ENCODE measurements at regions not wholly inside any gene's neighbourhood (a gene's known extent, or its start where the extent isn't known, plus 50 kb on each side); places are given as distances from the start of the nearest gene placed in this dataset.

DNA sequence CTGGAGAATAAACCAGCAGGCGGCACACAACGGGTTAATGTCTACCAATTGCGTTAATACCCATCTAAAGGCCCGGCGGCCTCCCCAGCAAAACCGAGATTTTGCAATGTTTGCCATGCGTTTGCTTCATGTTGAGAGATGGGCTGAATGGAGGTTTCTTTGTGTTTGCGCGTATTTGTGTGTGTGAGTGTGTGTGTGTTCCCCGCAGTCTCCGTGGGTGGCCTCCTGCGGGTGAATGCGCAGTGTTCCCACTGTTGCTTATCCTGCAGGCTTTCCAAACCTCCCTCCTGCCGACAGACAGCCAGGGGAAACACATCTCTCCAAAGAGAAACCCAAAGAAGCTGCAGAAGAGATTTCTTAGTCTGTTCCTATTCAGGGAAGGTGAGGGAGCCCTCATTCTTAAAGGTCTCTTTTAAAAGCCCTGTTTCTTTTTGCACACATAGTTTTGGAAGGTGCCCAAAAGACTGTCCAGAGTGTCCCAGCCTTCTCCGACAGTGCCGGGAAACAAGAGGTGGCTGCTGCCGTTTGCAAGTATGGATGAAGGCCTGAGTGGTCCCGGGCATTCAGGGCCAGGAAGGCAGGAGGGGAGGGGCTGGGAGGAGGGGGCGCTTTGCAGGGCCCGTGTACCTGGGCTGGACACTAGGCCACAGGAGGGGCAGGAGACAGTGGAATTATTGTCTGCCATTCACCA is 103.8 kb upstream of the ERCC6L2 start (continued):
- TF ChIP-seq ZNF337 (CRISPR knock-in tag; IDR thresholded peaks at IDR 0.05; ENCODE audit: borderline replicate concordance, low read depth): 0 out of 2 replicates have a peak, but pooled peaks have one; percentile 18
- no peak for TF ChIP-seq KAT2B (IDR thresholded peaks at IDR 0.05; ENCODE audit: borderline replicate concordance, low read depth, low read length)
- peak; percentile 45; the same call in 1 of the 2 replicates for TF ChIP-seq ZKSCAN8 (CRISPR knock-in tag; IDR thresholded peaks at IDR 0.05; ENCODE audit: borderline replicate concordance)
- no peak for TF ChIP-seq ZNF530 (CRISPR knock-in tag; IDR thresholded peaks at IDR 0.05; ENCODE audit: low read depth)
- TF ChIP-seq, protein P1, sequence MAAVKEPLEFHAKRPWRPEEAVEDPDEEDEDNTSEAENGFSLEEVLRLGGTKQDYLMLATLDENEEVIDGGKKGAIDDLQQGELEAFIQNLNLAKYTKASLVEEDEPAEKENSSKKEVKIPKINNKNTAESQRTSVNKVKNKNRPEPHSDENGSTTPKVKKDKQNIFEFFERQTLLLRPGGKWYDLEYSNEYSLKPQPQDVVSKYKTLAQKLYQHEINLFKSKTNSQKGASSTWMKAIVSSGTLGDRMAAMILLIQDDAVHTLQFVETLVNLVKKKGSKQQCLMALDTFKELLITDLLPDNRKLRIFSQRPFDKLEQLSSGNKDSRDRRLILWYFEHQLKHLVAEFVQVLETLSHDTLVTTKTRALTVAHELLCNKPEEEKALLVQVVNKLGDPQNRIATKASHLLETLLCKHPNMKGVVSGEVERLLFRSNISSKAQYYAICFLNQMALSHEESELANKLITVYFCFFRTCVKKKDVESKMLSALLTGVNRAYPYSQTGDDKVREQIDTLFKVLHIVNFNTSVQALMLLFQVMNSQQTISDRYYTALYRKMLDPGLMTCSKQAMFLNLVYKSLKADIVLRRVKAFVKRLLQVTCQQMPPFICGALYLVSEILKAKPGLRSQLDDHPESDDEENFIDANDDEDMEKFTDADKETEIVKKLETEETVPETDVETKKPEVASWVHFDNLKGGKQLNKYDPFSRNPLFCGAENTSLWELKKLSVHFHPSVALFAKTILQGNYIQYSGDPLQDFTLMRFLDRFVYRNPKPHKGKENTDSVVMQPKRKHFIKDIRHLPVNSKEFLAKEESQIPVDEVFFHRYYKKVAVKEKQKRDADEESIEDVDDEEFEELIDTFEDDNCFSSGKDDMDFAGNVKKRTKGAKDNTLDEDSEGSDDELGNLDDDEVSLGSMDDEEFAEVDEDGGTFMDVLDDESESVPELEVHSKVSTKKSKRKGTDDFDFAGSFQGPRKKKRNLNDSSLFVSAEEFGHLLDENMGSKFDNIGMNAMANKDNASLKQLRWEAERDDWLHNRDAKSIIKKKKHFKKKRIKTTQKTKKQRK (IDR thresholded peaks at IDR 0.05; ENCODE audit: low read length): no peak
- peak; percentile 21; the same call in 1 of the 2 replicates for TF ChIP-seq ZNF343 (CRISPR knock-in tag; IDR thresholded peaks at IDR 0.05)
- TF ChIP-seq ZNF253 (CRISPR knock-in tag; IDR thresholded peaks at IDR 0.05; ENCODE audit: borderline replicate concordance): no peak
- TF ChIP-seq, protein P2, sequence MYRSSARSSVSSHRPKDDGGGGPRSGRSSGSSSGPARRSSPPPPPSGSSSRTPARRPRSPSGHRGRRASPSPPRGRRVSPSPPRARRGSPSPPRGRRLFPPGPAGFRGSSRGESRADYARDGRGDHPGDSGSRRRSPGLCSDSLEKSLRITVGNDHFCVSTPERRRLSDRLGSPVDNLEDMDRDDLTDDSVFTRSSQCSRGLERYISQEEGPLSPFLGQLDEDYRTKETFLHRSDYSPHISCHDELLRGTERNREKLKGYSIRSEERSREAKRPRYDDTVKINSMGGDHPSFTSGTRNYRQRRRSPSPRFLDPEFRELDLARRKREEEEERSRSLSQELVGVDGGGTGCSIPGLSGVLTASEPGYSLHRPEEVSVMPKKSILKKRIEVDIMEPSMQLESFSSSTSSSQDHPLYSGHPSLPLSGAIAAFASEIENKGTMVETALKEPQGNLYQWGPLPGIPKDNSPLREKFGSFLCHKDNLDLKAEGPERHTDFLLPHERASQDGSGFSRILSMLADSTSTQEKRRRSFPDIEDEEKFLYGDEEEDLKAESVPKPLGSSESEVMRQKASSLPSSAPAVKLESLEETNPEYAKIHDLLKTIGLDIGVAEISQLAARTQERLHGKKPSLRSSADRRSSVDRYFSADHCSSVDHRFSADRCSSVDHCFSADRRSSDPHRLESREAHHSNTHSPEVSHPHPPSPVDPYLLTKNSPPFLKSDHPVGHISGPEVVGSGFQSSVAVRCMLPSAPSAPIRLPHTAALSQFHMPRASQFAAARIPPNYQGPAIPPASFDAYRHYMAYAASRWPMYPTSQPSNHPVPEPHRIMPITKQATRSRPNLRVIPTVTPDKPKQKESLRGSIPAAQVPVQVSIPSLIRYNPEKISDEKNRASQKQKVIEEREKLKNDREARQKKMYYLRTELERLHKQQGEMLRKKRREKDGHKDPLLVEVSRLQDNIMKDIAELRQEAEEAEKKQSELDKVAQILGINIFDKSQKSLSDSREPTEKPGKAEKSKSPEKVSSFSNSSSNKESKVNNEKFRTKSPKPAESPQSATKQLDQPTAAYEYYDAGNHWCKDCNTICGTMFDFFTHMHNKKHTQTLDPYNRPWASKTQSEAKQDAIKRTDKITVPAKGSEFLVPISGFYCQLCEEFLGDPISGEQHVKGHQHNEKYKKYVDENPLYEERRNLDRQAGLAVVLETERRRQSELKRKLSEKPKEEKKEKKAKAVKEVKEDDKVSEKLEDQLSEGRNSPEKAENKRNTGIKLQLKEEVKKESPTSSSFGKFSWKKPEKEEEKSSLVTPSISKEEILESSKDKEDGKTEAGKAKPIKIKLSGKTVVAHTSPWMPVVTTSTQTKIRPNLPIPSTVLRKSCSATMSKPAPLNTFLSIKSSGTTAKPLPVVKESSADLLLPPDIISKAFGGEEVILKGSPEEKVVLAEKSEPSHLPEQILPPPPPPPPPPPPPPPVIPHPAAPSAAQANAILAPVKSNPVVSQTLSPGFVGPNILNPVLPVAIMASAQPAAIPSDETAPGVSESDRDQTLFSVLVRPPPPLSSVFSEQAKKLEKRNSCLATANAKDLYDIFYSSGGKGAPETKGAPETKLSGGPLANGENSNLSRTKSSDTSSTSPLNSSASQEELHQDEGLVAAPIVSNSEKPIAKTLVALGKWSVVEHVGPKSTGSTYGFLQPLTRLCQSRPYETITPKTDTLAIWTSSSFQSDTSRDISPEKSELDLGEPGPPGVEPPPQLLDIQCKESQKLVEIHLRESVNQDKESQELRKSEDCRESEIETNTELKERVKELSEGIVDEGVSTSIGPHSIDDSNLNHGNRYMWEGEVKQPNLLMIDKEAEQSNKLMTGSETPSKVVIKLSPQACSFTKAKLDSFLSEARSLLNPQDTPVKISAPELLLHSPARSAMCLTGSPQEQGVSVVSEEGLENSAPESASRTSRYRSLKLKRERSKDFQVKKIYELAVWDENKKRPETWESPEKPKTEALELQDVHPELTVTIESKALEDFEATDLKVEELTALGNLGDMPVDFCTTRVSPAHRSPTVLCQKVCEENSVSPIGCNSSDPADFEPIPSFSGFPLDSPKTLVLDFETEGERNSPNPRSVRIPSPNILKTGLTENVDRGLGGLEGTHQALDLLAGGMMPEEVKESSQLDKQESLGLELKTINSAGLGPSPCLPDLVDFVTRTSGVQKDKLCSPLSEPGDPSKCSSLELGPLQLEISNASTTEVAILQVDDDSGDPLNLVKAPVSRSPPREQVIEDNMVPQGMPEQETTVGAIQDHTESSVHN (CRISPR knock-in tag; IDR thresholded peaks at IDR 0.05): no peak
- TF ChIP-seq FOXP1 (IDR thresholded peaks at IDR 0.05): no peak
- TF ChIP-seq FOXP1 (CRISPR knock-in tag; IDR thresholded peaks at IDR 0.05): peak; percentile 24; the same call in 1 of the 2 replicates
- TF ChIP-seq ZSCAN30 (CRISPR knock-in tag; IDR thresholded peaks at IDR 0.05): no peak
- no peak for TF ChIP-seq NFIB (CRISPR knock-in tag; IDR thresholded peaks at IDR 0.05; ENCODE audit: borderline replicate concordance)
- TF ChIP-seq TBX3 (IDR thresholded peaks at IDR 0.05; ENCODE audit: borderline replicate concordance): no peak
- no peak for TF ChIP-seq TP53 (CRISPR knock-in tag; conservative IDR thresholded peaks at IDR 0.05)
- TF ChIP-seq, protein P3, sequence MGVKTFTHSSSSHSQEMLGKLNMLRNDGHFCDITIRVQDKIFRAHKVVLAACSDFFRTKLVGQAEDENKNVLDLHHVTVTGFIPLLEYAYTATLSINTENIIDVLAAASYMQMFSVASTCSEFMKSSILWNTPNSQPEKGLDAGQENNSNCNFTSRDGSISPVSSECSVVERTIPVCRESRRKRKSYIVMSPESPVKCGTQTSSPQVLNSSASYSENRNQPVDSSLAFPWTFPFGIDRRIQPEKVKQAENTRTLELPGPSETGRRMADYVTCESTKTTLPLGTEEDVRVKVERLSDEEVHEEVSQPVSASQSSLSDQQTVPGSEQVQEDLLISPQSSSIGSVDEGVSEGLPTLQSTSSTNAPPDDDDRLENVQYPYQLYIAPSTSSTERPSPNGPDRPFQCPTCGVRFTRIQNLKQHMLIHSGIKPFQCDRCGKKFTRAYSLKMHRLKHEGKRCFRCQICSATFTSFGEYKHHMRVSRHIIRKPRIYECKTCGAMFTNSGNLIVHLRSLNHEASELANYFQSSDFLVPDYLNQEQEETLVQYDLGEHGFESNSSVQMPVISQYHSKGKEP (CRISPR knock-in tag; IDR thresholded peaks at IDR 0.05): no peak
- TF ChIP-seq ZNF841 (CRISPR knock-in tag; IDR thresholded peaks at IDR 0.05; ENCODE audit: borderline replicate concordance): no peak
- TF ChIP-seq ZNF30 (CRISPR knock-in tag; IDR thresholded peaks at IDR 0.05): no peak

Measured in HepG2 (cell line).